ENCODE measurements at regions not wholly inside any gene's neighbourhood (a gene's known extent, or its start where the extent isn't known, plus 50 kb on each side); places are given as distances from the start of the nearest gene placed in this dataset.

- no peak for DNase-seq
- Histone ChIP-seq H2BK120ac (ENCODE audit: low read depth, low read length, poor library complexity, severe bottlenecking) (no peak overlapping the region), H4K91ac (ENCODE audit: insufficient read length, low read depth, low read length) (no peak overlapping the region), H3K27ac (ENCODE audit: insufficient read length, low read depth, low read length) (no peak overlapping the region), H2BK12ac (ENCODE audit: insufficient read length, low read depth, low read length) (no peak overlapping the region), H4K20me1 (ENCODE audit: control insufficient read depth, insufficient read depth, insufficient read length) (no peaks in the 10 kb centered on the region), H3K14ac (ENCODE audit: insufficient read depth, low read length) (no peak overlapping the region), H3K56ac (ENCODE audit: insufficient read length, low read depth, low read length) (no peak overlapping the region), H2BK5ac (ENCODE audit: insufficient read length, low read length) (no peak overlapping the region), H3K4me2 (ENCODE audit: insufficient read depth, insufficient read length, low read length) (no peak overlapping the region), H3K18ac (ENCODE audit: insufficient read length, low read depth, low read length) (no peak overlapping the region), H3K27me3 (ENCODE audit: insufficient read depth, low read length) (no peaks in the 10 kb centered on the region), H2AFZ (ENCODE audit: low read length) (no peak overlapping the region), H3K9me3 (ENCODE audit: control insufficient read depth, low read depth, low read length) (no peaks in the 10 kb centered on the region), H2BK15ac (ENCODE audit: low read depth, low read length) (no peak overlapping the region), H3K4me1 (ENCODE audit: insufficient read depth, low read length) (no peaks in the 10 kb centered on the region; the same call in 1 of the 2 replicates), H4K5ac (ENCODE audit: insufficient read length, low read depth, low read length) (no peak overlapping the region), H3K23me2 (ENCODE audit: insufficient read length, low read depth, low read length, poor library complexity, severe bottlenecking) (no peaks in the 10 kb centered on the region), H2AK5ac (ENCODE audit: insufficient read length, low read length) (no peak overlapping the region), H3K23ac (ENCODE audit: insufficient read length, low read depth, low read length) (no peak overlapping the region), H3K4ac (ENCODE audit: low read depth, low read length) (no peak overlapping the region), H3T11ph (ENCODE audit: low read length) (no peak overlapping the region), H3K9ac (ENCODE audit: extremely low read depth, insufficient read length, low read length) (no peak overlapping the region), H3K79me2 (ENCODE audit: insufficient read depth, low read length) (no peaks in the 10 kb centered on the region), H2BK20ac (ENCODE audit: low read depth, low read length, poor library complexity, severe bottlenecking) (no peak overlapping the region), H4K8ac (replicated peaks; ENCODE audit: insufficient read length, low read depth, low read length) (no peak overlapping the region), H3K79me1 (ENCODE audit: insufficient read depth, low read depth, low read length, poor library complexity, severe bottlenecking) (no peaks in the 10 kb centered on the region)
- Mint-ChIP-seq H3K4me1 (peaks cover 23 to 27% of the 10 kb centered on the region in 2 experiments), H3K27me3 (ENCODE audit: low read depth) (peaks cover 31% of the 10 kb centered on the region), H3K27ac (peak overlapping the region in 1 of 3 experiments; percentile 25; a peak in 1 of 7 replicates), H3K36me3 (ENCODE audit: insufficient read depth in 1 of 3, low read depth in 3 of 3) (no peaks in the 10 kb centered on the region; a peak in 1 of 7 replicates), H3K4me3 (no peak overlapping the region), H3K9me3 (no peaks in the 10 kb centered on the region)
- no CpG with 5 or more reads among the region's 14 CpGs for WGBS (ENCODE audit: extremely low coverage, insufficient read length, low lambda C conversion rate)
- no peak for TF ChIP-seq CTCF (conservative IDR thresholded peaks at IDR 0.05)
These were observed 340.3 kb downstream of the CYRIA start for GRCh38 chr2:16325016-16325975.

Measured in H9 (cell line).